Pancreas (tissue), 10 donors: ENCODE measurements at regions not wholly inside any gene's neighbourhood (a gene's known extent, or its start where the extent isn't known, plus 50 kb on each side); places are given as distances from the start of the nearest gene placed in this dataset.

Experiments
- ATAC-seq, 4 donors: fragments of 200-7000 bp; cut with Tn5 transposase; one replicate each; pipeline versions ENCODE4 v1.8.0 to v1.9.1; 2020; ENCODE audit warnings: mild to moderate bottlenecking in 4 of 4, moderate library complexity in 4 of 4
- DNase-seq, 6 donors: peaks; one replicate each; pipeline ENCODE4 v3.0.0-alpha.2; 2020
- FAIRE-seq: peaks from 2 replicates; lab custom pipeline; 2012; peaks lifted over from hg19 to GRCh38; lab: Jason Lieb, UNC
- H3K27ac ChIP-seq, 4 donors: fragments of 200-600 bp; sonication (generic); 1 replicate in 3 of 4; 2 replicates in 1 of 4; pipeline versions ENCODE4 v1.5.0 to v1.8.0; 2020
- H3K27me3 ChIP-seq, 4 donors: fragments of 200-600 bp; one replicate each; pipeline ENCODE4 v1.8.0; 2021
- H3K36me3 ChIP-seq, 3 donors: fragments of 200-600 bp; sonication (generic) in 1 of 3; one replicate each; pipeline versions ENCODE4 v1.5.0 to v1.8.0; 2020 to 2021
- H3K4me1 ChIP-seq, 3 donors: fragments of 200-600 bp; one replicate each; pipeline ENCODE4 v1.8.0; 2021
- H3K4me3 ChIP-seq, 4 donors: fragments of 200-600 bp; sonication (generic) in 2 of 4; one replicate each; pipeline versions ENCODE4 v1.5.0 to v1.8.0; 2020 to 2021
- H3K9me3 ChIP-seq, 4 donors: fragments of 200-600 bp; one replicate each; pipeline ENCODE4 v1.8.0; 2021
- WGBS, 2 donors: extraction: QIAGEN DNeasy Blood & Tissue Kit; methylation state at CpG; one replicate each; pipeline ENCODE4 v1.1.7; 2013; 5-methylcytosine and 5-hydroxymethylcytosine counted together
- intact Hi-C, 3 donors: fragments of 100-400 bp; cut with DNase I; formaldehyde crosslinking; loops; one replicate each; pipeline versions ENCODE4 v1.11.1 to v1.14.2; 2022
- TF ChIP-seq, protein P1 (sequence below), 4 donors: fragments of 200-600 bp; sonication (generic) in 3 of 4; IDR thresholded peaks; one replicate each; pipeline versions ENCODE4 v1.5.0 to v1.8.0; 2021; ENCODE audit warnings: antibody characterized with exemption in 4 of 4
- donor health status: healthy with polysubstance abuse.
- donor health status: DM: no; HTN: no; CAD: no; lungs with moderate emphysema.
- donor health status: DM: no; HTN: no; CAD: no.
- donor health status: control.
- donor health status: control.
- donor health status: Bipolar disorder and iron deficiency.
- donor health status: DM: yes; HTN: yes; CAD: no.
- donor health status: DM: no; HTN: no; CAD: no.
- donor health status: DM: no; HTN: no; CAD: no.
- donor health status: DM: yes; HTN: yes; CAD: no.

GRCh38 chr20:43809206-43809819, 82.5 kb upstream of the GTSF1L start:
- no peaks in the 10 kb centered on the region for H3K36me3 ChIP-seq
- H3K9me3 ChIP-seq, result no peaks in the 10 kb centered on the region
- ATAC-seq, result no peak
- H3K4me1 ChIP-seq, result no peaks in the 10 kb centered on the region
- H3K27me3 ChIP-seq, result no peaks in the 10 kb centered on the region
- no peak overlapping the region for H3K4me3 ChIP-seq
- TF ChIP-seq, protein P1, sequence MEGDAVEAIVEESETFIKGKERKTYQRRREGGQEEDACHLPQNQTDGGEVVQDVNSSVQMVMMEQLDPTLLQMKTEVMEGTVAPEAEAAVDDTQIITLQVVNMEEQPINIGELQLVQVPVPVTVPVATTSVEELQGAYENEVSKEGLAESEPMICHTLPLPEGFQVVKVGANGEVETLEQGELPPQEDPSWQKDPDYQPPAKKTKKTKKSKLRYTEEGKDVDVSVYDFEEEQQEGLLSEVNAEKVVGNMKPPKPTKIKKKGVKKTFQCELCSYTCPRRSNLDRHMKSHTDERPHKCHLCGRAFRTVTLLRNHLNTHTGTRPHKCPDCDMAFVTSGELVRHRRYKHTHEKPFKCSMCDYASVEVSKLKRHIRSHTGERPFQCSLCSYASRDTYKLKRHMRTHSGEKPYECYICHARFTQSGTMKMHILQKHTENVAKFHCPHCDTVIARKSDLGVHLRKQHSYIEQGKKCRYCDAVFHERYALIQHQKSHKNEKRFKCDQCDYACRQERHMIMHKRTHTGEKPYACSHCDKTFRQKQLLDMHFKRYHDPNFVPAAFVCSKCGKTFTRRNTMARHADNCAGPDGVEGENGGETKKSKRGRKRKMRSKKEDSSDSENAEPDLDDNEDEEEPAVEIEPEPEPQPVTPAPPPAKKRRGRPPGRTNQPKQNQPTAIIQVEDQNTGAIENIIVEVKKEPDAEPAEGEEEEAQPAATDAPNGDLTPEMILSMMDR (IDR thresholded peaks at IDR 0.05), result no peak
- WGBS, 2 donors, result 47 to 62% methylated on average over 4 of the region's 4 CpGs
- intact Hi-C loops, result no loop called here
- no peak overlapping the region for H3K27ac ChIP-seq
- no peak for DNase-seq
- FAIRE-seq, result no peak

GRCh38 chr20:43804781-43805180, 78.0 kb upstream of the GTSF1L start:
- Histone ChIP-seq H3K36me3 (no peaks in the 10 kb centered on the region), H3K4me3 (no peak overlapping the region), H3K27ac (no peak overlapping the region), H3K4me1 (no peaks in the 10 kb centered on the region), H3K27me3 (no peaks in the 10 kb centered on the region), H3K9me3 (no peaks in the 10 kb centered on the region)
- TF ChIP-seq, protein P1 (IDR thresholded peaks at IDR 0.05), result no peak
- WGBS, 2 donors, result 33 to 42% methylated on average over 5 of the region's 5 CpGs
- intact Hi-C loops, result no loop called here
- no peak for FAIRE-seq
- DNase-seq, result no peak
- ATAC-seq, result no peak

GRCh38 chr20:43803276-43803675, 76.5 kb upstream of the GTSF1L start:
- H3K36me3 ChIP-seq, result no peaks in the 10 kb centered on the region
- H3K27ac ChIP-seq, result no peak overlapping the region
- H3K4me1 ChIP-seq, result no peaks in the 10 kb centered on the region
- intact Hi-C loops, result no loop called here
- no peaks in the 10 kb centered on the region for H3K27me3 ChIP-seq
- ATAC-seq, result no peak
- no peak overlapping the region for H3K4me3 ChIP-seq
- H3K9me3 ChIP-seq, result no peaks in the 10 kb centered on the region
- FAIRE-seq, result no peak
- DNase-seq, result no peak
- TF ChIP-seq, protein P1 (IDR thresholded peaks at IDR 0.05), result no peak

GRCh38 chr20:43800186-43800585, 73.4 kb upstream of the GTSF1L start:
- ATAC-seq, result no peak
- FAIRE-seq, result no peak

GRCh38 chr20:43799741-43800140, 72.9 kb upstream of the GTSF1L start:
- TF ChIP-seq, protein P1 (IDR thresholded peaks at IDR 0.05), result no peak
- 78 to 82% methylated on average over 5 of the region's 5 CpGs for WGBS, 2 donors
- intact Hi-C loops, result no loop called here
- FAIRE-seq, result no peak
- Histone ChIP-seq H3K36me3 (no peaks in the 10 kb centered on the region), H3K4me3 (no peak overlapping the region), H3K27ac (no peak overlapping the region), H3K9me3 (no peaks in the 10 kb centered on the region), H3K27me3 (no peaks in the 10 kb centered on the region), H3K4me1 (no peaks in the 10 kb centered on the region)
- DNase-seq, result no peak
- ATAC-seq, result no peak

More at GRCh38 chr20:43800186-43800585, 73.4 kb upstream of the GTSF1L start:
- Histone ChIP-seq H3K4me1 (no peaks in the 10 kb centered on the region), H3K9me3 (no peaks in the 10 kb centered on the region), H3K27ac (no peak overlapping the region), H3K4me3 (no peak overlapping the region), H3K36me3 (no peaks in the 10 kb centered on the region), H3K27me3 (no peaks in the 10 kb centered on the region)
- intact Hi-C loops, result no loop called here
- WGBS, 2 donors, result 48 to 66% methylated on average over 6 of the region's 6 CpGs
- DNase-seq, result no peak
- TF ChIP-seq, protein P1 (IDR thresholded peaks at IDR 0.05), result no peak
